Muscle of back (tissue), 3 donors: ENCODE measurements at regions not wholly inside any gene's neighbourhood (a gene's known extent, or its start where the extent isn't known, plus 50 kb on each side); places are given as distances from the start of the nearest gene placed in this dataset.
"Not testable (repeated sequence)": the region's sequence is repeated elsewhere in the genome, so short reads cannot be mapped to it uniquely, and the experiment has no call there.

Experiments used
- DNase-seq, 3 donors: peaks; one replicate each; pipeline versions ENCODE4 v3.0.0 to v3.0.0-alpha.2; 2013

- no peak for DNase-seq
Observed at GRCh38 chr9:29126783-29127182, 1553.5 kb upstream of the C9orf72 start.

DNA sequence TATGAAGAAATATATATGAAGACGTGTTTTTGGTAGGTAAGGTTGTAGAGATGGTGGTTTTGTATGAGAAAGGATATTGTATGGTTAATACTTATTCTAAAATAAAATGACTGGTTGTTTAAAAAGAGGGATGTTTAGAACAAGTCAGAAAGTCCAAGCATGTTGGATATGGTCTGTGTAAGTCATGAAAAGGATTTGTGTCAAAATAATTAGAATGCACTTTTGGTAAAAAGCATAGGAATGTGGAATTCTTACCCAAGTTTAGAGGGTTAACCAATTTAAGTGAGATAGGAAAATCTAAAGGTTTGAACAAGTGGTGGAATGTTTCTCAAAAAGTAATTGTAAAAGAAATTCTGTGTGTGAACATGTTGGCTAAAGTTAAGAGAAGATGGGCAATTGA, 1556.5 kb upstream of the C9orf72 start:
- no peak for DNase-seq

DNA sequence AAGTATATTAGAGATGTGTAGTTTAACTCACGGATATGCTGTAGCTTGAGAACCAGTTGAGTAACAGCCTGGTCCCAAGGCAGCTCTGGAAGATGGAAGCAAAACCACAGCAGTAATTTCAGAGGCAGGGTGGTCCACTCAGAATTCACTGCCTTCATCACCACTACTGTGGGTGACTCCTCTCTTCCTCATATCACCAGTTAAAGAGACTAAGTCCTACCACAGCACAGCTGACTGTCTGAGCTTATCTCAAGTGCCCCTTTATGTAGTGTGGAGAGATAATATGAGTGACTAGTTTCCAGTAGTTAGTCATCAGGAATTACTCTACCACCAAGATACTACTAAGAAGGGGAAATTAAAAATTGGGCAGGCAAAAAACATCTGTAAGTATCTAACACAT, 1571.2 kb upstream of the C9orf72 start:
- DNase-seq, result no peak

DNA sequence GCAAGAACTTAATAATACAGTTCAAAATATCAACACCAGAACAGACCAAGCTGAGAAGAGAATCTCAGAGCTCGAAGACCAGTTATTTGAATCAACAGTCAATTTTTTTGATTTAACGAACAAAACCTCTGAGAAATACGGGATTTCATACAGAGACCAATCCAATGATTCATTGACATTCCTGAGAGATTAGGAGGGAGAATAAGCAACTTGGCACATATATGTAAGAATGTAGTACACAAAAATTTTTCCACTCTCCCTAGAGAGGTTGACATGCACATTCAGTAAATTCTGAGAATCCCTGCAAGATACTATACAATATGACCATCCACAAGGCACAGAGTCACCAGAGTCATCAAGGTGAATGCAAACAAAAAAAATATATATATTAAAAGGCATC, 1577.3 kb upstream of the C9orf72 start:
- no peak for DNase-seq

DNA sequence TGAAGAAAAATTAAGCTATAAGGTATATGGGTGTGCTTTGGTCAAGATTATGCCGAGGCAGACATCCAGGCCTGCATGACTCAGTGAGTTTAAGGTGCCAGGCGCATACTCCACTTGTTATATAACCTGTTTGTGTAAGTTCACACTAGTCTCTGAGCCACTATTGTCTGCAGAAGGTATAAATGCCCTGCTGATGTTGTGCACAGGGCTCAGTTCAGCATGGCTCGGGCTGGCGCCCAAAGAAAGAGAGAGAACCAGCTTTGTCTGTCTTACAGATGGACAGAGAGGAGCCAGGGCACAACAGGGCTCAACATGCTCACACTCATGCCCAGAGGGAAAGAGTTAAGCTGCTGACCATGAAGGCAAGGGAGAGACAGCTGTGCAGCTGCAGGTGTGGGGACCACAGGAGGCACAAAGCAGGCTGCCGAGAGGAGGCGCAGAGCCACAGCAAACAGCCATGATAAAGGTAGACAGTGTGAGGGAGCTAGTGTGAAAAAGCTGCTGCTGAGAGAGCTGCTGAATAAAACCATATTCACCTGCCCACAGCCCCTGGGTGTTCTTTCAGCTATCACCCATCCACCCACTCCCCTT, 1587.6 kb upstream of the C9orf72 start:
- DNase-seq, result no peak

- DNase-seq, result no peak
Observed at GRCh38 chr9:29174136-29174535, 1600.9 kb upstream of the C9orf72 start.

DNA sequence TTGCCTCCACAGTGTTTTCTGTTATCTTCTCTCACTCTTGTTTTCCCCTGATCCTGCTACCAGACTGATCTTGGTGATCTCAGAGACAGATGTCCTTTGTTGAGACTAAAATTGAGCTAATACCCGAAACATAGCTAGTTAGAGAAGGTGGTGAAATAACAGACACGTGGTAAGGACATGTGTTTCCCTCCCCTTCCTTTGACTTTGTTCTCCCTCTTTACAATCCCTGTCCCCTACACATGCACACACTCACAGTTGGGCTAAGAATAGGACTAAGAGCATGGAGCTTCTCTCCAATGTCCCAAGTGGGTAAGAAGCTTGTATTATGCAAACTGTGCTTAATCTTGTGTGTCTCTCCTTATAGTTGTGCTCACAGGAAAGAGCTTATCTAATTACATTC, 1603.0 kb upstream of the C9orf72 start:
- no peak for DNase-seq

DNA sequence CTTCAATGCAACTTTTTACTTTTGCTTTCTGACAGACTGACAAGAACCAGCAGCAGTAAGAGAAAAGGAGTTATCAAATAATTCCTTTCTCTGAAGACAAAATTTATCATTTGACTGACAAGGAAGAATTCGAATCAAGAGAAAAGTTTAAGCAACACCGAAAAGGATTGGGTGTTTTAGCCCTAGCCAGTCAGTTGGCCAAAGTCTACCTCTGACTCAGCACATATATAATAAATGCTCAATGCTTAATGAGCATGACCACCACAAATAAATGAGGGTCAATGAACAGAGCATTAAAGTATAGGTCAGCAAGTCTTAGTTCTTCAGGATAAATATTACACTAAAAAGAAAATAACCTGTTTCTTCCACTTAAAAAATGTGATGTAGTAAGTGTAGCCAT, 1603.5 kb upstream of the C9orf72 start:
- DNase-seq, result no peak

DNA sequence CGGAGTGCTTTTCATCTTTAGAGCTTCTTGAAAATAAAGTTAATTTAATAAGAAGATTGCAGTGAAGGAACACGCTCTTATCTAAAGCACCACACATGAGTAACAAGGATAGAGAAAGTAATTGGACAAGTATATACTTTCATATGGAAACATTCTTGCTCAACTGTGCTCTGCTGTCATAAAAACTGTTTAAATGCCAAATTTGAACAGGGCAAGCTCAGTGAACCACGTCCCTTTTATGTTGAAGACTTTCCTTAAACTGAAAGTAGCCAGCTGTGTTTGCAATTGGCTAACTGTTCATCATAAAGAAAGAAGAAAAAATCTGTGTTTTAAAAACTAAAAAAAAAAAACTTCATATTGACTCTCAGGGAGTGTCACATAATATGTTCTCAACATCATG, 1610.7 kb upstream of the C9orf72 start:
- peak in 1 of 3 donors; percentile 9 for DNase-seq

DNA sequence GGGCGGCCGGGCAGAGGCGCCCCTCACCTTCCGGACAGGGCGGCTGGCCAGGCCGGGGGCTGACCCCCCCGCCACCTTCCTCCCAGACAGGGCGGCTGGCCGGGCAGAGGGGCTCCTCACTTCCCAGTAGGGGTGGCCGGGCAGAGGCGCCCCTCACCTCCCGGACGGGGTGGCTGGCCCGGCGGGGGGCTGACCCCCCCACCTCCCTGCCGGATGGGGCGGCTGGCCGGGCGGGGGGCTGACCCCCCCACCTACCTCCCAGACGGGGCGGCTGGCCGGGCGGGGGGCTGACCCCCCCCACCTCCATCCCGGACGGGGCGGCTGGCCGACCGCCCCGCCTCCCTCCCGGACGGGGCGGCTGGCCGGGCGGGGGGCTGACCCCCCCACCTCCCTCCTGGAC, 1615.5 kb upstream of the C9orf72 start:
- DNase-seq, result not testable (repeated sequence)

GRCh38 chr9:29189221-29189620, 1615.9 kb upstream of the C9orf72 start:
- DNase-seq, result not testable (repeated sequence)

DNA sequence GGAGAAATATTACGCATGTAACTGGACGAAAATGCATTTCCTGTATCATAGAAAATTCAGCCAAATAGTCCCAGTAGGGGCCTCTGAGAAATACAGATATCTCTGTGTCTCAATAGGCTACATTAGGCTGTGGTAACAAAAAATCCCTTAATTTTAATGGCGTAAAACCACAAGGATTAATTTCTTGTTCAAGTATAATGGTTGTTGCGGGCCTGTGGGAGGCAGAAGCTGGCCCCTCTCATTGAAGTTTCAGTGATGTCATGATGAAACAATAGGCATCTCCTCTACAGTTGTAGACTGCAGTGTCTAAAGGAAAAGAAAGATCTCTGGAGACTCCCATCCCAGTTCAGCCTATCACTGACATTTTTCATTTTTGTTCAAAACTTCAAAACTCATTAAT, 1625.6 kb upstream of the C9orf72 start:
- DNase-seq, result no peak

DNA sequence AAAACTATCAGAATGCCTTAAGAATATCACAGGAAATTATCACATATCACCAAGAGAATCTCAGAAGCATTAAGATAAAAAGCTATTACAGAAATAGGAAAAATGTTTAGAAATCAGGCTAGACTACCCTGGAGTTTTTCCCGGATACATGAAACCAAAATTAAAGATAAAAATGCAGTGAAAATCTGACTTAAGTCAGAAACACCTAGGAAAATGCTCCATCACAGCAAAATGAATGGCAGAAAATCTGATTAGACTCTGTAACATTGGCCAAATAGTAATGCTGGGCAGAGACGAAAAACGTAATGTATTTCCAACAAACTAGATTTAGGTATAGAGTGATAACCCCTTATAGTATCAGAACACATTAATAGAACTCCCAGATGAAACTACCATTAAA, 1626.7 kb upstream of the C9orf72 start:
- no peak for DNase-seq

DNA sequence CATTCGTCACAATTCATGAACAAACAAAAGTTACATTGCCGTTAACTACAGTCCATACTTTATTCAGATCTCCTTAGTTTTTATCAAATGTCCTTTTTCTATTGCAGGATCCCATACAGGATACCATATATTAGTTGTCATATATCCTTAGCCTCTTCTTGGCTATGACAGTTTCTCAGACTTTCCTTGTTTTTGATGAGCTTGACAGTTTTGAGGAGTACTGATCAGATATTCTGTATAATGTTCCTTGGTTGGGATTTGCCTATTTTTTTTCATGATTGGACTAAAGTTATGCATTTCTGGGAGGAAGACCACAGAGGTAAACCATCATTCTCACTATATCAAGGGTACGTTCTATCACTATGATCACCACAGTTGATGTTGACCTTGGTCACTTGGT, 1627.4 kb upstream of the C9orf72 start:
- no peak for DNase-seq

DNA sequence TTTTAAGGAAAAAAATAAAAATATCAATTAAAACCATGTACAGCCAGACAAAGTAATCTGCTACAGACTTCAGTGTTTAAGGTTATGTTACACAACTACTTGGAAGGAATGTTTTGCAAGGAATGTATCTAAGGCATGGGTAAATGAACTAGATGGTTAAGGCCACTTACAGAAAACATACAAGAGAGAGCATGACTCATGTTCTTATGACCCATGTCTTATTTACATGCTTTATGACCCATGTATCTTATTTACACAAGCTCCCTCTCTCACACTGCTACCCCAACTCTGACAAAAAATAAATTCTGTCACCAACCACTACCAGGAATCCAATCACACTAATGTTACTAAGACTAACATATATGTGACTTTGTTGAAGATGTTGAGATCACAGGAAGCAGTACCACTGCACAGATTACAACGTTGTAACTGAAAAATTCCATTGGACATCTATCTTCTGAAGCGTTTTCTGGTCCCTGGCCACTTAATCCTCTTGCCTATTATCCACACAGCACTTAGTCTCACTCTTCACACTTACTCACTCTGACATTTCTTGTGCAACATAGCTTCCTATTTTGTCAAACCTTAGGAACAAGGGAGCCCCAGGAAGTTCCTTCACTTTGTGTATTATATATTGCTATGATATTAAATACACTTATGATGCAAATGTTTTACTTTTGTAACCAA, 1630.1 kb upstream of the C9orf72 start:
- no peak for DNase-seq

GRCh38 chr9:29208670-29209069, 1635.4 kb upstream of the C9orf72 start:
- DNase-seq, result no peak

GRCh38 chr9:29209748-29210291, 1636.5 kb upstream of the C9orf72 start:
- DNase-seq, result peak in 1 of 3 donors; percentile 31

- DNase-seq, result peak in 1 of 3 donors; percentile 28
Observed at GRCh38 chr9:29211003-29211579, 1637.8 kb upstream of the C9orf72 start.

DNA sequence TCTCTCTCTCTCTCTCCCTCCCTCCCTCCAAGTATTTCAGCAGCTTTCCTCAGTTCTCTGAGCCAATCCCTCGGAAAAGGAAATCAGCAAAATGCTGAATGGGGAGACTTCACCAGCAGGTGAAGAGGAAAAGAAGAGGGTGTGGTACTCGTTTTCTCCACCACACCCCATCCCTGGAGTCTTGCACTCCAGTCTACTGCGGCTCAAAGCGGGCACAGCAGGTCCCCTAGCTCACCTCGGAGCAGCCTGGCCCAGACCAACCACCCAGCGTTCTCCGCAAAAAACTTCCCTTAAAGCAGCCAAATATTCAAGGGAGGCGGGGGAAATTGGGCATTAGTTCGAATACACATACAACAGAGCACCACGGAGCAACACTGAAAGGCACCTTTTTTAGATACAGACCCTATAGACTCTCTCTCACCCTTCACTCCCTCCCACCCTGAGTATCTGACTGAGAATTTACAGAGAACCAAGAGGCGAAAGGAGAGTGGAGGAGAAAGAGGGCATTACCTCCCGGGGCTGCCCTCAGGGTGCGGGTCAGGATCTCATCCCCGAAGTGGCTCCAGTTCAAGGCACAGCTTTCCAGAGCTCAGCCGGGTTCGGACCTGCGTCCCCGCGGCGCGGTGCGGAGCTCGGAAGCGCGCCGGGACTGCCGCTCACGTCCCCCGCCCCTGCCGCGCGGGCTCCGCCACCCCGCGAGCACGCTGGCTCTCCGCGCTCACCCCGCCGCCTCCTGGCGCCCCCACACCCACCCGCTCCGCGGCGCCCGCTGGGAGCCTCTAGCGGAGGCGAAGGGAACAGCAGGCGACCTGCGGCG, 1638.5 kb upstream of the C9orf72 start:
- peak; percentile 28 to 79 (median 69) for DNase-seq

GRCh38 chr9:29212397-29213387, 1639.4 kb upstream of the C9orf72 start:
- peak in 2 of 3 donors; percentile 27 to 63 for DNase-seq
